ENCODE measurements at regions not wholly inside any gene's neighbourhood (a gene's known extent, or its start where the extent isn't known, plus 50 kb on each side); places are given as distances from the start of the nearest gene placed in this dataset.

GRCh38 chr2:239674101-239674980, 273.5 kb upstream of the HDAC4 start:
- no peak for DNase-seq (ENCODE audit: low read depth in 2 of 2)

- no peak for DNase-seq (ENCODE audit: low read depth in 2 of 2)
These were observed 272.8 kb upstream of the HDAC4 start for GRCh38 chr2:239673641-239674040.

- no peak for DNase-seq (ENCODE audit: low read depth in 2 of 2)
These were observed 271.4 kb upstream of the HDAC4 start for GRCh38 chr2:239671916-239672849.

GRCh38 chr2:239671471-239671870, 270.7 kb upstream of the HDAC4 start:
- DNase-seq (ENCODE audit: low read depth in 2 of 2): no peak

- no peak for DNase-seq (ENCODE audit: low read depth in 2 of 2)
These were observed 269.8 kb upstream of the HDAC4 start for GRCh38 chr2:239670463-239671120.

GRCh38 chr2:239669899-239670460, 269.2 kb upstream of the HDAC4 start:
- DNase-seq (ENCODE audit: low read depth in 2 of 2): no peak

- DNase-seq (ENCODE audit: low read depth in 2 of 2): no peak
These were observed 268.5 kb upstream of the HDAC4 start for GRCh38 chr2:239669181-239669898.

GRCh38 chr2:239668651-239669050, 267.8 kb upstream of the HDAC4 start:
- DNase-seq (ENCODE audit: low read depth in 2 of 2): no peak

- DNase-seq (ENCODE audit: low read depth in 2 of 2): no peak
These were observed 267.2 kb upstream of the HDAC4 start for GRCh38 chr2:239668042-239668441.

- no peak for DNase-seq (ENCODE audit: low read depth in 2 of 2)
These were observed 266.7 kb upstream of the HDAC4 start for GRCh38 chr2:239667431-239667985.

- DNase-seq (ENCODE audit: low read depth in 2 of 2): no peak
These were observed 266.1 kb upstream of the HDAC4 start for GRCh38 chr2:239666855-239667376.

GRCh38 chr2:239666053-239666854, 265.4 kb upstream of the HDAC4 start:
- no peak for DNase-seq (ENCODE audit: low read depth in 2 of 2)

- no peak for DNase-seq (ENCODE audit: low read depth in 2 of 2)
These were observed 263.5 kb upstream of the HDAC4 start for GRCh38 chr2:239664216-239664810.

GRCh38 chr2:239663364-239663924, 262.6 kb upstream of the HDAC4 start:
- no peak for DNase-seq (ENCODE audit: low read depth in 2 of 2)

- DNase-seq (ENCODE audit: low read depth in 2 of 2): no peak
These were observed 261.7 kb upstream of the HDAC4 start for GRCh38 chr2:239662413-239663120.

GRCh38 chr2:239661334-239662312, 260.8 kb upstream of the HDAC4 start:
- no peak for DNase-seq (ENCODE audit: low read depth in 2 of 2)
